MM.1S (cell line): ENCODE measurements at regions not wholly inside any gene's neighbourhood (a gene's known extent, or its start where the extent isn't known, plus 50 kb on each side); places are given as distances from the start of the nearest gene placed in this dataset.

Experiments used
- DNase-seq: peaks from one replicate; pipeline ENCODE4 v3.0.0-alpha.2; 2015
- H2AFZ ChIP-seq: fragments of 300-600 bp; sonication (generic); 2 replicates; pipeline ENCODE4 v1.6.0; 2016; ENCODE audit warnings: antibody characterized with exemption, low read length
- H3F3A ChIP-seq: fragments of 300-600 bp; sonication (generic); 2 replicates; pipeline ENCODE4 v1.6.1; 2016; ENCODE audit warnings: mild to moderate bottlenecking, antibody characterized with exemption, low read length, moderate library complexity, mixed read lengths; ENCODE audit not compliant: insufficient read depth
- H3K27ac ChIP-seq: fragments of 300-600 bp; sonication (generic); 2 replicates; pipeline ENCODE4 v1.5.1; 2016; ENCODE audit warnings: mild to moderate bottlenecking, low read length
- H3K27me3 ChIP-seq: fragments of 300-600 bp; sonication (generic); replicated peaks from 2 replicates; pipeline ENCODE4 v1.6.0; 2016; ENCODE audit warnings: low read length; ENCODE audit not compliant: insufficient read depth
- H3K36me3 ChIP-seq: fragments of 300-600 bp; sonication (generic); replicated peaks from 2 replicates; pipeline ENCODE4 v1.6.1; 2016; ENCODE audit warnings: mild to moderate bottlenecking, low read length, mixed read lengths; ENCODE audit not compliant: insufficient read depth
- H3K4me1 ChIP-seq: fragments of 300-600 bp; sonication (generic); 2 replicates; pipeline ENCODE4 v1.6.1; 2016; ENCODE audit warnings: low read length, mixed read lengths
- H3K4me2 ChIP-seq: fragments of 300-600 bp; sonication (generic); 2 replicates; pipeline ENCODE4 v1.6.0; 2016; ENCODE audit warnings: low read depth, low read length
- H3K4me3 ChIP-seq: fragments of 300-600 bp; sonication (generic); 2 replicates; pipeline ENCODE4 v1.5.1; 2016; ENCODE audit warnings: low read length, mixed read lengths
- H3K79me2 ChIP-seq: fragments of 300-600 bp; sonication (generic); 2 replicates; pipeline ENCODE4 v1.6.1; 2016; ENCODE audit warnings: mixed run types, low read length, mixed read lengths
- H3K9ac ChIP-seq: fragments of 300-600 bp; sonication (generic); 2 replicates; pipeline ENCODE4 v1.6.1; 2016; ENCODE audit warnings: low read length, mixed read lengths
- H3K9me2 ChIP-seq: fragments of 300-600 bp; sonication (generic); replicated peaks from 2 replicates; pipeline ENCODE4 v1.6.1; 2016; ENCODE audit warnings: mild to moderate bottlenecking, low read length, mixed read lengths; ENCODE audit not compliant: insufficient read depth
- H3K9me3 ChIP-seq: fragments of 300-600 bp; sonication (generic); replicated peaks from 2 replicates; pipeline ENCODE4 v1.6.1; 2016; ENCODE audit warnings: mild to moderate bottlenecking, low read length, mixed read lengths; ENCODE audit not compliant: insufficient read depth
- H4K20me1 ChIP-seq: fragments of 300-600 bp; sonication (generic); 2 replicates; pipeline ENCODE4 v1.6.1; 2016; ENCODE audit warnings: mild to moderate bottlenecking, low read length, moderate library complexity, mixed read lengths; ENCODE audit not compliant: insufficient read depth
- EZH2 ChIP-seq: fragments of 300-600 bp; sonication (generic); optimal IDR thresholded peaks from 2 replicates; pipeline ENCODE3; 2017; ENCODE audit warnings: low read depth, mild to moderate bottlenecking, antibody characterized with exemption, low read length, mixed read lengths
- EZH2phosphoT487 ChIP-seq: fragments of 300-600 bp; sonication (generic); IDR thresholded peaks from 2 replicates; pipeline ENCODE4 v1.6.1; 2018; ENCODE audit warnings: antibody characterized with exemption, low read length
- TF ChIP-seq, protein P1 (sequence below): fragments of 300-600 bp; sonication (generic); IDR thresholded peaks from 2 replicates; pipeline ENCODE4 v1.5.1; 2016; ENCODE audit warnings: antibody characterized with exemption, low read length, mixed read lengths

DNA sequence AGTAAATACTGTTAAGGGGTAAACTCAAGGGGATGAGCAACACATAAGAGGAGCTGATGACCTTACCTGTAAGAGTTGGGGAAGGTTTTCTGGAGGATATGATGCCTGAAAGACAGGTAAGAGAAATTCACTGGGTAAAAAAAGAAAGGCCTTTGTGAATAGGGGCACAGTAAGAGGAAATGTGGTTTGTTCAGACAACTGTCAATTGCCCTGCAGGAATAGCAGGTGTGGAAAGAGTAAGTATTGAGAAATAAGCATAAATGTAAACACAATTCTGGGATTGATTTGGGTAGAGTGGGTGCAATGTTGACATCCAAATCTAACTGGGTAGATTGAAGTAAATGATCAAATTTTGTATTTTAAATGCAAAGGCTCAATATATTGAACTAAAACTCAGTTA lies 670.0 kb downstream of the DHX35 start:
- H3K27ac ChIP-seq: no peak overlapping the region
- H4K20me1 ChIP-seq: no peaks in the 10 kb centered on the region
- no peaks in the 10 kb centered on the region for H3K4me1 ChIP-seq
- no peaks in the 10 kb centered on the region for H3K9me2 ChIP-seq
- H3K9me3 ChIP-seq: no peaks in the 10 kb centered on the region
- H3K27me3 ChIP-seq: no peaks in the 10 kb centered on the region
- TF ChIP-seq EZH2phosphoT487: no peak
- TF ChIP-seq, protein P1, sequence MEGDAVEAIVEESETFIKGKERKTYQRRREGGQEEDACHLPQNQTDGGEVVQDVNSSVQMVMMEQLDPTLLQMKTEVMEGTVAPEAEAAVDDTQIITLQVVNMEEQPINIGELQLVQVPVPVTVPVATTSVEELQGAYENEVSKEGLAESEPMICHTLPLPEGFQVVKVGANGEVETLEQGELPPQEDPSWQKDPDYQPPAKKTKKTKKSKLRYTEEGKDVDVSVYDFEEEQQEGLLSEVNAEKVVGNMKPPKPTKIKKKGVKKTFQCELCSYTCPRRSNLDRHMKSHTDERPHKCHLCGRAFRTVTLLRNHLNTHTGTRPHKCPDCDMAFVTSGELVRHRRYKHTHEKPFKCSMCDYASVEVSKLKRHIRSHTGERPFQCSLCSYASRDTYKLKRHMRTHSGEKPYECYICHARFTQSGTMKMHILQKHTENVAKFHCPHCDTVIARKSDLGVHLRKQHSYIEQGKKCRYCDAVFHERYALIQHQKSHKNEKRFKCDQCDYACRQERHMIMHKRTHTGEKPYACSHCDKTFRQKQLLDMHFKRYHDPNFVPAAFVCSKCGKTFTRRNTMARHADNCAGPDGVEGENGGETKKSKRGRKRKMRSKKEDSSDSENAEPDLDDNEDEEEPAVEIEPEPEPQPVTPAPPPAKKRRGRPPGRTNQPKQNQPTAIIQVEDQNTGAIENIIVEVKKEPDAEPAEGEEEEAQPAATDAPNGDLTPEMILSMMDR: no peak
- no peak for TF ChIP-seq EZH2
- no peak overlapping the region for H3K4me3 ChIP-seq
- H3K79me2 ChIP-seq: no peaks in the 10 kb centered on the region
- no peak overlapping the region for H2AFZ ChIP-seq
- no peaks in the 10 kb centered on the region for H3K36me3 ChIP-seq
- no peak overlapping the region for H3K9ac ChIP-seq
- no peaks in the 10 kb centered on the region for H3F3A ChIP-seq
- H3K4me2 ChIP-seq: no peak overlapping the region
- DNase-seq: no peak

- no peak for TF ChIP-seq EZH2
- no peak for TF ChIP-seq EZH2phosphoT487
- TF ChIP-seq, protein P1: no peak
- no peaks in the 10 kb centered on the region for H3K9me3 ChIP-seq
- H3K9me2 ChIP-seq: no peaks in the 10 kb centered on the region
- no peaks in the 10 kb centered on the region for H3K79me2 ChIP-seq
- H3K4me2 ChIP-seq: no peak overlapping the region
- no peaks in the 10 kb centered on the region for H3K4me1 ChIP-seq
- DNase-seq: no peak
- no peaks in the 10 kb centered on the region for H4K20me1 ChIP-seq
- no peak overlapping the region for H3K27ac ChIP-seq
- H2AFZ ChIP-seq: no peak overlapping the region
- H3F3A ChIP-seq: no peaks in the 10 kb centered on the region
- no peak overlapping the region for H3K4me3 ChIP-seq
- H3K27me3 ChIP-seq: no peaks in the 10 kb centered on the region
- no peaks in the 10 kb centered on the region for H3K36me3 ChIP-seq
- H3K9ac ChIP-seq: no peak overlapping the region
Measured at GRCh38 chr20:39631557-39631956, 669.4 kb downstream of the DHX35 start.

DNA sequence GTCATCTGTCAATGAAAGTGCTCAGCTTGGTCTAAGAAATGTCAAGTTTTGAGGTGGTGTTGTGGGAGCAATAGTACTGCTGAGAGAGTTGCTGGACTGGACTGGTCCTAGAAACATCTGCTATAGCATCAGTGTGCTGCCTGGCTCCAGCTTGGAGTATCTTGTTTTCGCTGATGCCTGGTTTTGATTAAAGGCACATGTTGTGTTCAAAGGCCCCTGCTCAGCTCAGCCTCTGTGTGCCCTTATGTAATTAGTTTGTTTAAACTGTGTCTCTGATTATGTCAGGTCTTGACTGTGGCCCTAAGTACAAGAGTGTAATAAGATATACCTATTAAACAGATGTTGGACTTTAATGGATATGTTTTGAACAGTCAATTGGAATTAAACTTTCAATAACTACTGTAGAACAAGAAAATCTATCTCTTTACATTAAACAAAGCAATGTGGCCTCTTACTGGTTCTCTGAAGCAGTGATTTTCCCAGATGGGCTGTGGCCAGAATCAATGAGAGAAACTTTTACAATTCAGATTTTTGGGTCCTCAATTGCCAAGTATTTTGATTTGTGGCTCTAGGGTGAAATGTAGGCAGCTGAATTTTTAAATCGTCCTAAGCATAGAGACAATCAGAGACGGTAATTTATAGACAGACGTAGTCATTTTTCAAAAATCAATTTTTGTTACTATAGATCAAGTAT lies 668.2 kb downstream of the DHX35 start:
- no peak overlapping the region for H2AFZ ChIP-seq
- no peak overlapping the region for H3K4me2 ChIP-seq
- H3K9me2 ChIP-seq: no peaks in the 10 kb centered on the region
- TF ChIP-seq EZH2: no peak
- TF ChIP-seq, protein P1: no peak
- no peak for TF ChIP-seq EZH2phosphoT487
- H3F3A ChIP-seq: no peaks in the 10 kb centered on the region
- no peak overlapping the region for H3K9ac ChIP-seq
- no peaks in the 10 kb centered on the region for H3K79me2 ChIP-seq
- no peaks in the 10 kb centered on the region for H3K27me3 ChIP-seq
- H3K4me3 ChIP-seq: no peak overlapping the region
- DNase-seq: no peak
- no peak overlapping the region for H3K27ac ChIP-seq
- no peaks in the 10 kb centered on the region for H4K20me1 ChIP-seq
- H3K9me3 ChIP-seq: no peaks in the 10 kb centered on the region
- no peaks in the 10 kb centered on the region for H3K4me1 ChIP-seq
- no peaks in the 10 kb centered on the region for H3K36me3 ChIP-seq
